Upper lobe of left lung (tissue), 4 donors: ENCODE measurements at regions not wholly inside any gene's neighbourhood (a gene's known extent, or its start where the extent isn't known, plus 50 kb on each side); places are given as distances from the start of the nearest gene placed in this dataset.

Source experiments
- POLR2A ChIP-seq, 4 donors: fragments of 450-650 bp; IDR thresholded peaks; one replicate each; pipeline ENCODE4 v1.5.1; 2016 to 2017; ENCODE audit warnings: antibody characterized with exemption in 4 of 4, mild to moderate bottlenecking in 2 of 4
- POLR2AphosphoS5 ChIP-seq, 2 donors: sonication (generic); formaldehyde crosslinking; IDR thresholded peaks; one replicate each; pipeline ENCODE4 v1.5.1; 2017; ENCODE audit warnings: antibody characterized with exemption in 2 of 2
- TF ChIP-seq, protein P1 (sequence below), 6 experiments: fragments of 450-650 bp in 4 of 6; fragments of 200-600 bp in 2 of 6; sonication (generic) in 2 of 6; IDR thresholded peaks; one replicate each; pipeline ENCODE4 v1.5.1; 2016 to 2019; ENCODE audit warnings: antibody characterized with exemption in 6 of 6

DNA sequence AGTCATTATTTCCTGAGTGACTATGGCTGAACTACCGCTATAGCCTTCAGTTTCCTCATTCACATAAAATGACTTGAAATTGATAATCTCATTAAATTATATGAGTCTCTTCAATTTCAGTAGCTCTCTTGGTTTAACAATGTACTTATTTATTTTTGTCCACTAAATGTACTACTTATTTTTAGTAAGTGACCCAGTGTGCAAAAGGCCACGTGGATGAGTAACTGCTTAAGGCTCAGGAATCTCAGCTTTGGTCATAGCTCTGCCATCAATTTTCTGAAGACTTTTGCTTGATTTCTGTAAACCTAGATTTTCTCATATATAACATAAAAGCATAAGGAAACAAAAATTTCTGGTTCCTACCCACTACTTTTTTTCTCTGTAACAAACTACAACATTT, 1132.9 kb upstream of the CDH8 start:
- TF ChIP-seq, protein P1, sequence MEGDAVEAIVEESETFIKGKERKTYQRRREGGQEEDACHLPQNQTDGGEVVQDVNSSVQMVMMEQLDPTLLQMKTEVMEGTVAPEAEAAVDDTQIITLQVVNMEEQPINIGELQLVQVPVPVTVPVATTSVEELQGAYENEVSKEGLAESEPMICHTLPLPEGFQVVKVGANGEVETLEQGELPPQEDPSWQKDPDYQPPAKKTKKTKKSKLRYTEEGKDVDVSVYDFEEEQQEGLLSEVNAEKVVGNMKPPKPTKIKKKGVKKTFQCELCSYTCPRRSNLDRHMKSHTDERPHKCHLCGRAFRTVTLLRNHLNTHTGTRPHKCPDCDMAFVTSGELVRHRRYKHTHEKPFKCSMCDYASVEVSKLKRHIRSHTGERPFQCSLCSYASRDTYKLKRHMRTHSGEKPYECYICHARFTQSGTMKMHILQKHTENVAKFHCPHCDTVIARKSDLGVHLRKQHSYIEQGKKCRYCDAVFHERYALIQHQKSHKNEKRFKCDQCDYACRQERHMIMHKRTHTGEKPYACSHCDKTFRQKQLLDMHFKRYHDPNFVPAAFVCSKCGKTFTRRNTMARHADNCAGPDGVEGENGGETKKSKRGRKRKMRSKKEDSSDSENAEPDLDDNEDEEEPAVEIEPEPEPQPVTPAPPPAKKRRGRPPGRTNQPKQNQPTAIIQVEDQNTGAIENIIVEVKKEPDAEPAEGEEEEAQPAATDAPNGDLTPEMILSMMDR (IDR thresholded peaks at IDR 0.05), result no peak
- TF ChIP-seq POLR2AphosphoS5 (IDR thresholded peaks at IDR 0.05) (no peak), POLR2A (IDR thresholded peaks at IDR 0.05) (no peak)
